Inferior parietal cortex (tissue), 1 donor: ENCODE measurements at regions not wholly inside any gene's neighbourhood (a gene's known extent, or its start where the extent isn't known, plus 50 kb on each side); places are given as distances from the start of the nearest gene placed in this dataset.
"Not testable (repeated sequence)": the region's sequence is repeated elsewhere in the genome, so short reads cannot be mapped to it uniquely, and the experiment has no call there.

Experiments used
- DNase-seq: peaks from one replicate; pipeline ENCODE4 v3.0.0-alpha.2; 2016; ENCODE audit errors: extremely low spot score

DNA sequence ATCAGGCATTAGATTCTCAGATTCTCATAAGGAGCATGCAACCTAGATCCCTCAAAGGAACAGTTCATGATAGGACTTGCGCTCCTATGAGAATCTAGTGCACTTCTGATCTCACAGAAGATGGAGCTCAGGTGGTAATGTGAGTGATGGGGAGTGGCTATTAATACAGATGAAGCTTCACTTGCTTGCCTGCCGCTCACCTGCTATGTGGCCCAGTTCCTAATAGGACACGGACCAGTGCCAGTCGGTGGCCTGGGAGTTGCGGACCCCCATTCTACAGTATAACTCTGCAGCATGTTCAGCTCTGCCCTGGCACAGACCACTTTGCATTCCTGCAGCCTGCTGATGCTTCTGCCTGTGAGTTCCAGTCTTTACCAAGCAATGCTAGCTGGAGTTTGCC is 581.3 kb upstream of the KLF4 start:
- DNase-seq = no peak

DNA sequence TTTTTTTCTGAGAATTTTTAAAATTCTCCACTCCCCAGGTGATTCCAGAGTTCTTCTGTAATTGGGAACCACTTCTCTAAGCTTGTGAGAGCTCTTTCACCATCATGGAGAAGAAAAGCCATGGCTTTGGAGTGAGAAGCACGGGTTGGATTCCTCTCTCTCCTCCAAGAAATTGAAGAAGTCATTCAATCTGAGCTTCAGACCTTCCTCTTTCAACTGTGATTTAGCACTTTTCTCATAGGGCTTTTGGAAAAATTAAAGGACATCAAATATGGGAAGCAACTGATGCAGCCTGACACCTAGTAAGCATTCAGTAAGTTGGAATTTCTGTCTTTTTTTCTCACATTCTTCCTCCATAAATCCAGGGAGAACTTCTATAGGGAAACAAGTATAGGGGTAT is 580.4 kb upstream of the KLF4 start:
- DNase-seq = no peak

DNA sequence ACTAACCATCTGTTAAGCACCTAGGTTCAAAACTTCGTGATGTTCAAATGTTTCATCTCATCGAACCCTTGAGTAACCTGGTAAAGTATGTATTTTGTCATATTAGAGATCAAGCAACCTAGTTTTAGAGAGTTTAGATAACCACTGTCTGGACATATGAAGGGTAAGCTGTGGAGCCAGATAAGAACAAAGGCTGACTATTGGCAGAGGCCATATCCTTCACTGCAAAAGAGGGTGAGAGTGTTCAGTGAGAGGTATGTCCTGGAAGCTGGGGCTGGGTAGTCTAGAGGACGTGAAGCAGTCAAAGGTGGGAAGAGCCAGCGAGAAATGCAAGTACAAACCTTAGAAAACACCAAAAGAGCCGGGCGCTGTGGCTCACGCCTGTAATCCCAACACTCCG is 573.1 kb upstream of the KLF4 start:
- DNase-seq = no peak

DNA sequence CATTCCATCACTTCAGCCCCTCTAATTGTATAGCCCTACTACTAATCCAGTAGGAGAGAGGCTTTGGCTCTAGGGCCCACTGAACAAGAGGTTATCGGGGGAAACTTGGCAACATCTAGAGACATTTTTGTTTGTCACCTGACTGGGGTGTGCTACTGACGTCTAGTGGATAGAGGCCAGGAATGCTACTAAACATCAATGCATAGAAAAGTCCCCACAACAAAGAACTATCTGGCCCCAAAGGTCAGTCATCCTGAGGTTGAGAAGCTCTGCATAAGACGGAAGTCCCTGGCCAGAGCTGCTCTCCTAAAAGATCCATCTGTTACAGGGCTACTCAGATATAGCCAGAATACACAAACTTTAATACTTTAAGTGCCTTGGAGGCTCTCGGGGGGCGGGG is 570.6 kb upstream of the KLF4 start:
- DNase-seq = no peak

DNA sequence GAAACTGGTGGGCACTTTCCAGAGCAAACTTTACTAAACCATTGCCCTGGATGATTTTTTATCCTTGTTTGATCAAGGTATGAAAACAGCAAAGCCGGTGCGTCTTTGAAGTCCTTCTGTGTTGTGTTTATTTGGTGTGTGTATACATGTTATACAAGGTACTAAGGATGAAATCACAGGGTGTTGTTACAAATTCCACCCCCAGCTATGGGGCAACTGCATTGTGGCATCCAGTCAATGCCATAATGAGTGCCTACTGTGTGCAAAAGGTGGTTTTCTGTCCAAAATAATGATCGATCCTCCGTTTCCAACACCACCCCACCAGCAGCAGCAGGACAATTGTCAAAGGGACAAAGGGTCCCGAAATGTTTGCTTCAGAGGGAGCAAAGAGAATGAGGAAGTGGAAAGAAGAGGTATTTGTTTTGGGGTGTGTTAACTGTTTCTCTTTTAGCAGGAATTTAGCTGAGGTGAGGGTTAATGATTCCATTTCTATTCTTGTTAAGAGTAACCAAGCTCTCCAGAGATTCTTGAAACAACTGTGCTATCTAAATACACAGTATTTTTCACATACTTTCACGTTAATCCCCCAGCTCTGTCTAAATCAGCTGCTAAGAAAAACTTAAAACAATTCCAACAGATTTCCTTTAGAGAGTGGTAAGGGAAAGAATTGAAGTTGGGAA is 568.7 kb upstream of the KLF4 start:
- no peak for DNase-seq

DNA sequence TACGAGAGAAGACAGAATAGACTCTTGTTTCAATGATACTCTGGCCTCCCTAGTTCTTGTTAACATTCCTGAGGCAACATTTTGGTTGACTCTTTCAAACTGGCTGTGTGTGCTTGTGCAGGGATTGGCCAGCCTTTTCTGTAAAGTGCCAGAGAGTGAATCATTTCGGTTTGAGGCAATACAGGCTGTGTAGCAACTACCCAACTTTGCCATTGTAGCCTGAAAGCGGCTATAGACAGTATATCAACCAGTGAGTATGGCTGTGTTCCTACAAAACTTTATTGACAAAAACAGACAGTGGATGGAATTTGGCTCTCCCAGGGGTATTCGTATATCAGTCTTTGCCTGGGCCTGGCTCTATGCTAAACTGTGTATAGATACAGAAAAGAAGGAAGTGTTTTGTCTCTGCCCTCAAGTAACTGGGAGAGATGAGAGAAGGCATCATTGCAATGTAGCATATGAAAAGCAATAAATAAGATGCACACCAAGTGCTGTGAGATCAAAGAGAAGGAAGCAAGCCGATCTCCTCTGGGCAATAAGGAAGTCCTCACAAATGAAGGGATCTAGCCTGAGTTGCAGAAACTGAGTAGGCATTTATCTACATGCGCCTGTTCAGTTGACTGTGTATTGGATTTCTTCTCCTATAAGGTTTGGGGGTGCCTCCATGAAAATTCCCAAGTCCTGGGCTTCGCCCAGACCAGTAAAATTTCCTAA is 568.0 kb upstream of the KLF4 start:
- no peak for DNase-seq

DNA sequence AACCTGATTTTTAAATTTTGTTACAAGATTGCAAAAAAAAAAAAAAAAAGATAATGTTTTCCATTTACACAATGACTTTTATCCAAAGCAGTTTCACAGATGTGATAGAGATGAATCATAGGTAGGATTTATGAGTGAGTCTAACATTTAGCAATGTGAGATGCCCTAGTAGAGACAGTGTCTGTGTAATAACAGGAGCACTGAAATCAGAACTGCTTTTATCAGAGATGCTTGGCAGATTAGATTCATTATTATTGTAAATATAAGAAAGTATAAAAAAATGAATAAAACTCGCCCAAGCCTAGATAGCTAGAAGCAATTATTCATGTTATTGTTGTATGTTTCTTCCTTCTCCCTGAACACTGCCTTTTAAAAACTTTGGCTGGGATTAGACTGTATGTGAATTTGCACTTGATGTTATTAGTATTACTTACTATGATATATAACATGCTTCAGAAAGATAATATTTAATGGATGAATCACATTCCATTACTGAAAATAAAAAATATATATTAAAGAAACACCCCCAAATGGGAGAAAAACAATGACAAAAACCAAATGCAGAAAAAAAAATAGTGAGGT is 567.3 kb upstream of the KLF4 start:
- DNase-seq = no peak

DNA sequence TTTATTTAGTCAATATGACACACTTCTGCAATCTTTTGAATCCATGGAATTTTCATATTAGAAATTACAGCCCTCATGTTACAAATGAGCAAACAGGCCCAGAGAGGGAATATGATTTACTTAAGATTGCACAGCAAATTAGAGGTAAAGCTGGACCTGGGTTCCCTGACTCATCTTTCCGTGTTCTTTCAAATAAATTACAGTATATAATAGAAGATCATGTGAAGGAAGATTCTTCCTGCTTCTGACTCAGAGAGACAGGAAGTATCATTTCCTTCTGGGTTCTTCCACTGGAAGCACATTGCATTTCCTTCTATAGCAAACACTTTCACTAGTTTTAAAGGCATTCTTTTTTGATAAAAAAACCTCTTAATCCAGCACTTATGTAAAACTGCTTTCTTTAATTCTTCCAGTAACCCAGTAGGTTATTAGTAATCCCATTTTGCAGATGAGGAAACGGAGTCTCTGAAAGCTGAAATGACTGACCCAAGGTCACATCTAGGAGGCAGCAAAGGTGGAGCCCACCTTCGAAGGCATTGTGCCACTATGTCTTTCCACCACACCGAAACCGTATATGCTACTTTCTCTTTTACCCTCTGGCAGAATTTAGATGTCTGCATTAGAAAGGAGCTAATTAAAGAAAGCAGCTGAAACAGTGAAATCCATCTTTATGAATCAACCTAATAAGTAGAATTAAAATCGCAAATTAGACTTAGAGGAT is 566.7 kb upstream of the KLF4 start:
- DNase-seq = no peak

DNA sequence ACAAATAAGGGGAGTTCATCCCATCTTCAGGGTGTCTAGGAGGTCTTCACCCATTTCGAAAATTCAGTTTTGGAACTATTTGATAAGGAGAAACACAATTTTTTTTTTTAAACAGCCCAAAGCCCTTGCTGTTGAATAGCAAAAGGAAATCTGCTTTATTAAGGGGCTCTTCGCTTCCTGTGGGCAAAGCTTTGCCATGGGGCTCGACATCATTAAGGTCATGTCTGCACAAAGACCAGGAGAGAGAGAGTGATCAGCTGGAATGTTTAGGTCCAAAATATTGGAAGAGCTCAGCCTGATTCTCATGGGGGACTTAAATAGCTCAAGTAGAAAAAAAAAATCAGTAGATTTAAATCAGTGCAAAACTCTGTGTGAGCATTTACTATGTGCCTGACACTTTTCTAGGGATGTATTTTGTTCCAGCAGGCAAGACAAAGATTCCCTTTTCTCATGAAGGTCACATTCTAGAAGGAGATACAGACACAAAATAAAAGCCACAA is 564.6 kb upstream of the KLF4 start:
- no peak for DNase-seq

DNA sequence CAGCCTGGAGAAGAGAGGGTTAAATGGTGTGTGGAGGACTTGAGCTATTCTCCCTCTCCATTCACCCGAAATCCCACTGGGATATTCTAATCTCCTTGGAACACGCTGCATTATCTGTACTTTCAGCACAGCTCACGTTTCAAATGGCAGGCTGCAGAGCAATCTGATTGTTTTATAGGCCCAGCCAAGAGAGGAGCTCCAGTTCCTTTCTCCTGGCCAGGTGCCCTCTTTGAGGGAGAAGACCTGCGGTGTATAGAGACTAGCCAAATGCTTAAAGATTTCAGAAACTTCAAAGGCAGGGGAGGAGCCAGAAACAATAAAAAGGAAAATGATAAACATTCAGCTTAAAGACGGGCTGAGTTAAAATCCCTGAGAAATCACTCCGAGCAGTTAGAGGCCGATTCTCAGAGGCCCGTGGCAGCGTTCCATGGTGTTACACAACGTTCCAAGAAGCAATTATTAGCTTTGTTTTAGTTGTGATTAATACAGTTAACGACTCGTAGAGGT is 564.0 kb upstream of the KLF4 start:
- DNase-seq = no peak

DNA sequence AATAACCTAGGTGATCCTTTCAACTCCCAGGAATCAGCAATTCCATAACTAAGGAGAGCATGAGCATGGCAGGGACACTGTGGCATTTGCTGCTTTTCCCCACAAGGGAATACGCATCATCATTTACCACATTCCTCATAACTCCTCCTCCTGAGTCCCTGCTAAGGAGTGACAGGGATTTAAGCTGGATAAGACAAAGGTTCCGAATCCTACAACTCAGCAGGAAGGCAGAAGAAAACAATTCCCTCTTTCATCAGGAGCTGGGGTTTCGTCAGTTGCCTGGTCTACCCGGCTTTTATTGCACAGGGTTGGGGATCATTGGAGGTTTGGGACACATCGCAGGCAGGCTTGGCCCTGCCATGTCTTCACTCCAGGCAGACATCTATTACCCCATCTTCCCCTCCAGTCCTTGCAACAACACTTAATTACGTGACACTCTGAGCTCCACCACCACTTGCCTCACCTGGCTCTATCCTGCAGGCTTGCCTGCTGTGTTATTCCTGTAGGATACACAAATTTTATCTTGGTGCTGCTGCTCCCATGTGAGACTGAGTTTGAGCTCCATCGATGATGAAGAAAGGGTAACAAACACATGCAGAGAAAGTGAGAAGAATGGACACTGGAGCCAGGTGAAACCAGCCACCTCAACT is 563.0 kb upstream of the KLF4 start:
- DNase-seq = no peak

DNA sequence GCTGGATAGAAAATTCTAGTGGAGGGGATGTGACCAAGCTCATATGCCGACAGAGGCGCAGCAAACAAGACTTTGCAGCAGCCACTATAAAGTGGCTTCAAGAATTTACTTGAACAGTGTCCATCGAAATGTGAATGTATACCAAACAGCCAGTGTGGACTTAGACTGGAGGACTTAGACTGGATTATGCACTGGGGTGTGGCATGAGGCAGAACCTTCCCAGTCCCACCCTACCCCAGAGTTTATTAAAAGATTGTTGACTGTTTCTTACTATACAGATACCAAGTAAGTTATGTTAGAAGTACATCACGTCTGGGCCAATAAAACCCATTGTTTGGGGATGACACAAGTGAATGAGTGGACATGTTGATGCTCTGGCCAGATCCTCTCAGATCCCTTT is 561.3 kb upstream of the KLF4 start:
- no peak for DNase-seq

DNA sequence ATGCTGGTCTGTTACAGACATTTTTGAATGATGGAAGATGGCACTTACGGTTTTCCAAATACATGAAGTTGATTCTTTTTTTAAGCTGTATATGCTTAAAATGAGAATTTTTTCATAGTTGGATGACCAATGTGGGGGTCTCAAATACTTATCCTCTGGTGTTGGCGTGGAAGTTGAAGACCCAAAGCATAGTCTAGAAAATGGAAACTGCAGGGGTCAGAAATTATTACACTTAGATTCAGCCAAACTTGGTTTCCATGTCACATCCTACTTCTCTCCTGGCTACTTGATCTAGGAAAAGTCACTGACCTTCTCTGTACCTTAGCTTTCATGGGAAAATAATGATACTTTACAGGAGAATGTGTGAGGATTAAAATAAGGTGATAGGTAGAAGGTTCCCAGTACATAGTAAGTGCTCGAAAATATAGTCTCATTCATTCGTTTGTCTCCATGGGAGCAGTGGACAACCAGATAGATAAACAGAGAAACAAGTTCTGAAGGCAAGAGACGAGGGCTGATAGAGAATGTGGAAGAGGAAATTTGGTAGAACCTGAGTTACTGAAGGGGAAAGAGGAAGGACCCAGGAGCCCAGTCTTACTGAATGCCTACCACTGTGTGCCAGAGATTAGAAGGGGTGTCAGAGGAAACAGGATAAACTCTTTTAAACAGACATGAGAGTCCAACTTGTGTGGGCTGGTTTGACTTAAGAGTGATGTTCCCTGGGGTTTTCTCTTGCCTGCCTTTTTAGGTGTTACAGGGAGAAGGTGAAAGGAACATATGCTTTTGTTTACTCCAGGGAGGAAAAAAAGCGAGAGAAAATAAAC is 560.3 kb upstream of the KLF4 start:
- no peak for DNase-seq

DNA sequence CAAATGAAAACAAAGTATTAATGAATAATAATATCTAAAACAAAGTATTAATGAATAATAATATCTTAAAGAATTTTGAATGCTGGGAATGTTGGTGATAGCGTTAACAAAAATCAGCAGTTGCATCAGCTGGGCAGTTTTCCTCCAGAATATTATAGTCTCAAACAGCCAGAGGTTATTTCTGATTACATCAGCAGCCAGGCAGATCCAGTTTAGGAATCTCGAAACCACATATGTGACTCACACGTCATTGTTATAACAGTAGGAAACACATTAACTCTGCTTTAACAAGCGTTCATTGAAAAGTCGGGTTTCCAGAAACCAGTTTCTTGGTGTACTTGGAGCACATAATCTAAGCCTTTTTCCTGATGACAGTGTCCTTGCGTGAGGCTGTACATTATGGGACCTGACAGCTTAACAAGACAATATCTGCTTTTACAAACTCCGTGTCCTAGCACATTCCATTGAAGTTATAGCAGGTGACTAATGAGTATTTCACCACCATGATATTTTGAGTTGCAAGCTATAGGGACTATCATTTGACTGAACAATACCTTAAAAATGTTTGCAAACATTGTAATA is 559.5 kb upstream of the KLF4 start:
- DNase-seq = no peak

DNA sequence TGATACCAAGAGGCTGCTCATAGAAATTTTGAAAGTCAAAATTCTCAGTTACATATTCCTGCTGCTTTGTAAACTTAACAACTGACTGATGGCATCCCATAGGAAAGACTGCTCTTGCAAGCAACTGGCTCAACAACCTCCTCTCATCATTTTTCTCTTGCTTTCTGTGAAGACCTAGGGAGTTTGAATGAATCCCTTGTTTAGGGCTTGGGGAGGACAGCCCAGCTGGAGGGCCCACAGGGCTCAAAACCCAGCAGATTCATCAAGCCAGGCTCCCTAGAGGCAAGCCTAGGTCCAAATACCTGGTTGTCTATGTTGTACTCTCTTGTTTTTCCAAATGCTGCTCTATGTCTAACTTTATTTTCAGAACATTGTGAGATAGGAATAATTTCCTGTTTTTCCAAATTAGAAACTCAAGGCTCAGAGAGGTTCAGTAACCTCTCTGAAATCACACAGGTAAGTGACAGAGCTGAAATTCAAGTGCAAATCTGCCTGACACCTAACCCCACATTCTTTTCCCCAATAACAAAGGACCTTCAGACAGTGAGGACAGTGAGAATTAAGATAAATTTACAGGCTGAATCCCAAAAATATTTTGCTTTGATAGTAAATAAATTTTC is 558.9 kb upstream of the KLF4 start:
- DNase-seq = no peak

DNA sequence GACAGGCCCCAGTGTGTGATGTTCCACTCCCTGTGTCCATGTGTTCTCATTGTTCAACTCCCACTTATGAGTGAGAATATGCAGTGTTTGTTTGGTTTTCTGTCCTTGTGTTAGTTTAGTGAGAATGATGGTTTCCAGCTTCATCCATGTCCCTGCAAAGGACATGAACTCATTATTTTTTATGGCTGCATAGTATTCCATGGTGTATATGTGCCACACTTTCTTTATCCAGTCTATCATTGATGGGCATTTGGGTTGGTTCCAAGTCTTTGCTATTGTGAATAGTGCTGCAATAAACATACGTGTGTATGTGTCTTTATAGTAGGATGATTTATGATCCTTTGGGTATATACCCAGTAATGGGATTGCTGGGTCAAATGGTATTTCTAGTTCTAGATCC is 558.2 kb upstream of the KLF4 start:
- not testable (repeated sequence) for DNase-seq

DNA sequence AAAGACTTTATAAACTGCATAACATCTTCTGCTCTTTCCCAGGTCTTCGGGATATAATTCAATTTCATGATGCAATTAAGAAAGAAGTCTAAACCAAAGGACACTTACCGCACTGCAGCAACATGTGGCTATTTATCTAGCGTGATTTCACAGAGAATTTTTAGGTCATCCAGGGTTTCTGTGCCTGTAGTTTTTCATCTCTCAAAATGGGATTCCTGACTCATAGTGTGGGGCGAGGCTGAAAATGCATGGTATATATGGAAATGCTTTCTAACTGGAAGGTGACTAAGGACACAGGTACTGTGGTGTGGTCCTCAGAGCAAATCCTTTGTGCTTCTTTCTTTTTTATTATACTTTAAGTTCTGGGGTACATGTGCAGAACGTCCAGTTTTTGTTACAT is 557.7 kb upstream of the KLF4 start:
- no peak for DNase-seq

DNA sequence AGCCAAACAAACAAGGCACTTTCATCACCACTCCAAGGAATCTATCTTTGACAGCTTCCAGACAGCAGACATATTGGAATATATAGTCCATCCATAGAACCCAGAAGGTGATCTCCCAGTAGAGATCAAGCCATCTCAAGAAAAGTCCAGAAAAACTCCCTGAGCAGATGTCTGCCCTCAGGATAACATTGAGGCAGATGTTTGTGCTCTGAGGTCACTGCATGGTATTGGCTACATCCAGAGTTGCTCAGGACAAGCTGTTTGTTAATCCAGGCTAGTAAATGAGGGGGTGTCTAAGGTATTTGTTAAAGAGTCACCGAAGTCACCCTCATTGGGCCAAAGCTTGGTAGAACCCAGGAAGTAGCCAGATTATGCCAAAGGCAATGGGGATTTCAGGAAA is 556.3 kb upstream of the KLF4 start:
- DNase-seq = no peak

DNA sequence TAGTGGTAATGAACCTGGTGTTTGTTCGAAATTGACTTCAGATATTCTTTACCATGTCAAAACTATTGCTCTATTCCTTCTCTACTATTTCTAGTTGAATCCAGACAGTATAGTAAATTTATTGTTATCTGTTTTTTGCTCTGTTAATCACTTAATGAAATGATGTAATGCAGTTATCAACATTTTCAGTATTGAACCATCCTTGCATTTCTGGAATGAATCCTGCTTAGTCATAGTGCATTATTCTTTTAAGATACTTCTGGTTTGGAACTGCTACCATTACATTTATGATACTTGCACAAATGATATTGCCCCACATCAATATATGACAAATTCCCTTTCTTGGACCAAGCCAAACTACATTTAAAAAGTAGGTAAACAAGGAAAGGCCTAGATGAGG is 554.0 kb upstream of the KLF4 start:
- no peak for DNase-seq

DNA sequence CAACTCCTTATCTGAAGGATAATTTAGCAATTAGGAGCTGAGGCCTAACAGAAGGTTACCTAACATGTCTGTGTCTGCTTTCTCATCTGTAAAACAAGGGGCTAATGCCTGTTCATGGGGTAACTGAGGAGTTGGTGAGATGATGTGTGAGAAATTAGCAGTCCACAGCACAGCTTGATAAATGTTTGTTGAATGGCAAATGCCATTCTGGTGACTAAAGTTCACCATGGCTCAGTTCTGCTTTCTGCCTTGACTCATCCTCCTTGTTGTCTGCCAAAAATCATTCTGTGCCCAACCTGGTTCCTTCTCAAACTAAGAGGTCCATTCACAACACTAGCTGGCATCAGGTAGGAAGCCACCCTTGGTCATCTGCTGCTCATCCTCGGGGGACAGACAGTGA is 552.0 kb upstream of the KLF4 start:
- DNase-seq = no peak
